GM12878 (cell line): ENCODE measurements at regions not wholly inside any gene's neighbourhood (a gene's known extent, or its start where the extent isn't known, plus 50 kb on each side); places are given as distances from the start of the nearest gene placed in this dataset.

Experiments used
- ATF2 ChIP-seq: IDR thresholded peaks from 2 replicates; pipeline ENCODE4 v1.6.1; 2012; ENCODE audit warnings: low read length, inconsistent platforms
- BCL3 ChIP-seq: IDR thresholded peaks from 2 replicates; pipeline ENCODE4 v1.6.1; 2011; ENCODE audit warnings: borderline replicate concordance, low read depth, mild to moderate bottlenecking, moderate library complexity, low read length; ENCODE audit not compliant: insufficient read depth, poor library complexity, severe bottlenecking
- BHLHE40 ChIP-seq, 2 experiments: fragments of 450-650 bp in 1 of 2; IDR thresholded peaks; 2 replicates each; pipeline ENCODE4 v1.6.1; 2011 to 2017; ENCODE audit warnings: low read depth in 2 of 2, borderline replicate concordance in 1 of 2, improper control_type of control experiment in 1 of 2, low read length in 1 of 2, mild to moderate bottlenecking in 1 of 2
- FOXK2 ChIP-seq: fragments of 450-650 bp; IDR thresholded peaks from 2 replicates; pipeline ENCODE4 v1.6.1; 2017; ENCODE audit warnings: mild to moderate bottlenecking, moderate library complexity
- IRF3 ChIP-seq: fragments of 450-650 bp; IDR thresholded peaks from 2 replicates; pipeline ENCODE4 v1.6.1; 2014; ENCODE audit warnings: mild to moderate bottlenecking
- LARP7 ChIP-seq: fragments of 450-650 bp; IDR thresholded peaks from 2 replicates; pipeline ENCODE4 v1.6.1; 2017; ENCODE audit warnings: mild to moderate bottlenecking
- MTA2 ChIP-seq: fragments of 450-650 bp; IDR thresholded peaks from 2 replicates; pipeline ENCODE4 v1.6.1; 2016; ENCODE audit warnings: low read depth, mild to moderate bottlenecking, moderate library complexity
- MTA3 ChIP-seq: IDR thresholded peaks from 2 replicates; pipeline ENCODE4 v1.6.1; 2012; ENCODE audit warnings: low read length, inconsistent platforms, borderline replicate concordance
- MYB ChIP-seq: fragments of 150-350 bp; IDR thresholded peaks from 2 replicates; pipeline ENCODE4 v1.6.1; 2014; ENCODE audit warnings: mild to moderate bottlenecking, low read depth, low read length, borderline replicate concordance
- MYC ChIP-seq: IDR thresholded peaks from 2 replicates; pipeline ENCODE4 v1.6.1; 2011; ENCODE audit warnings: mild to moderate bottlenecking, low read length, moderate library complexity, inconsistent platforms; ENCODE audit not compliant: insufficient read depth, insufficient replicate concordance, insufficient read length, severe bottlenecking
- NR2C2 ChIP-seq: IDR thresholded peaks from 2 replicates; pipeline ENCODE4 v1.6.1; 2011; ENCODE audit warnings: borderline replicate concordance, low read depth; ENCODE audit not compliant: control insufficient read depth, insufficient read length
- NRF1 ChIP-seq: conservative IDR thresholded peaks from 2 replicates; pipeline ENCODE4 v1.6.1; 2011; ENCODE audit warnings: mild to moderate bottlenecking, low read depth, low read length, improper control_type of control experiment
- POLR2AphosphoS2 ChIP-seq: IDR thresholded peaks from 2 replicates; pipeline ENCODE4 v1.6.1; 2011; ENCODE audit warnings: low read depth, mild to moderate bottlenecking, low read length, improper control_type of control experiment, moderate library complexity
- RCOR1 ChIP-seq: conservative IDR thresholded peaks from 2 replicates; pipeline ENCODE4 v1.6.1; 2012; ENCODE audit warnings: low read depth, low read length, improper control_type of control experiment
- REST ChIP-seq: IDR thresholded peaks from 2 replicates; pipeline ENCODE4 v1.6.1; 2012; ENCODE audit warnings: mild to moderate bottlenecking, low read depth, low read length
- RFX5 ChIP-seq: IDR thresholded peaks from 2 replicates; pipeline ENCODE4 v1.6.1; 2011; ENCODE audit warnings: low read depth, low read length, improper control_type of control experiment
- SP1 ChIP-seq: IDR thresholded peaks from one replicate; pipeline ENCODE4 v1.6.1; 2011; ENCODE audit warnings: low read depth, low read length
- SREBF1 ChIP-seq: IDR thresholded peaks from 2 replicates; pipeline ENCODE4 v1.6.1; 2012; ENCODE audit warnings: mild to moderate bottlenecking, low read length
- SREBF2 ChIP-seq: IDR thresholded peaks from 2 replicates; pipeline ENCODE4 v1.6.1; 2012; ENCODE audit warnings: mild to moderate bottlenecking, low read length
- SRF ChIP-seq, 2 experiments: IDR thresholded peaks; 2 replicates each; pipeline ENCODE4 v1.6.1; 2011; ENCODE audit warnings: low read depth in 2 of 2, low read length in 2 of 2, mild to moderate bottlenecking in 1 of 2, moderate library complexity in 1 of 2
- STAT3 ChIP-seq: IDR thresholded peaks from 2 replicates; pipeline ENCODE4 v1.6.1; 2011; ENCODE audit warnings: low read depth, low read length, improper control_type of control experiment
- TAF1 ChIP-seq: IDR thresholded peaks from 2 replicates; pipeline ENCODE4 v1.6.1; 2011; ENCODE audit warnings: mild to moderate bottlenecking, low read depth, low read length, borderline replicate concordance
- TARDBP ChIP-seq: IDR thresholded peaks from 2 replicates; pipeline ENCODE4 v1.6.1; 2016; ENCODE audit warnings: borderline replicate concordance
- WRNIP1 ChIP-seq: IDR thresholded peaks from 2 replicates; pipeline ENCODE4 v1.6.1; 2011; ENCODE audit warnings: low read depth, low read length, improper control_type of control experiment, borderline replicate concordance
- YY1 ChIP-seq: IDR thresholded peaks from 2 replicates; pipeline ENCODE4 v1.6.1; 2011; ENCODE audit warnings: low read depth, mild to moderate bottlenecking, low read length

GRCh38 chr3:118476885-118477618 is 557.6 kb downstream of the IGSF11 start (continued):
- TF ChIP-seq NRF1 = no peak
- TF ChIP-seq LARP7 = no peak
- TF ChIP-seq SREBF2 = no peak
- TF ChIP-seq YY1 = no peak
- no peak for TF ChIP-seq MTA3
- TF ChIP-seq IRF3 = no peak
- no peak for TF ChIP-seq RCOR1
- no peak for TF ChIP-seq WRNIP1
- TF ChIP-seq MTA2 = peak; percentile 99
- TF ChIP-seq SRF (IDR thresholded peaks at IDR 0.05; ENCODE audit: low read depth in 2 of 2, low read length in 2 of 2) = no peak
- TF ChIP-seq BCL3 = no peak
- TF ChIP-seq NR2C2 = no peak
- no peak for TF ChIP-seq TAF1
- no peak for TF ChIP-seq REST
- TF ChIP-seq BHLHE40 (IDR thresholded peaks at IDR 0.05; ENCODE audit: borderline replicate concordance in 1 of 2, low read depth in 2 of 2, low read length in 1 of 2) = peak in 1 of 2 experiments; percentile 80; a peak in 2 of 4 replicates
- TF ChIP-seq SP1 = no peak
- TF ChIP-seq MYC = no peak
- TF ChIP-seq FOXK2 = no peak
- no peak for TF ChIP-seq STAT3
- no peak for TF ChIP-seq TARDBP
- no peak for TF ChIP-seq POLR2AphosphoS2
- TF ChIP-seq RFX5 = no peak
- TF ChIP-seq ATF2 = no peak
- no peak for TF ChIP-seq SREBF1
- no peak for TF ChIP-seq MYB
